Testis (tissue), 2 donors: ENCODE measurements at regions not wholly inside any gene's neighbourhood (a gene's known extent, or its start where the extent isn't known, plus 50 kb on each side); places are given as distances from the start of the nearest gene placed in this dataset.

Source experiments
- DNase-seq: peaks from one replicate; pipeline ENCODE4 v3.0.0-alpha.2; 2019
- H3K27ac ChIP-seq, 2 donors: fragments of 200-600 bp; sonication (generic); one replicate each; pipeline ENCODE4 v1.5.1; 2019
- H3K27me3 ChIP-seq: fragments of 200-600 bp; sonication (generic); one replicate; pipeline ENCODE4 v1.5.1; 2019
- H3K36me3 ChIP-seq: fragments of 200-600 bp; sonication (generic); one replicate; pipeline ENCODE4 v1.5.1; 2017; ENCODE audit warnings: low read depth; ENCODE audit errors: missing control alignments
- H3K4me1 ChIP-seq: fragments of 200-600 bp; sonication (generic); one replicate; pipeline ENCODE4 v1.5.1; 2019
- H3K4me3 ChIP-seq, 2 donors: fragments of 200-600 bp; sonication (generic); one replicate each; pipeline ENCODE4 v1.5.1; 2017 to 2019
- H3K9me3 ChIP-seq: fragments of 200-600 bp; sonication (generic); one replicate; pipeline ENCODE4 v1.5.1; 2017
- CTCF ChIP-seq, 3 experiments: fragments of 450-650 bp in 2 of 3; fragments of 200-600 bp in 1 of 3; sonication (generic) in 1 of 3; IDR thresholded peaks; one replicate each; pipeline ENCODE4 v1.5.1; 2016 to 2019; ENCODE audit warnings: antibody characterized with exemption in 3 of 3, mild to moderate bottlenecking in 2 of 3, moderate library complexity in 1 of 3
- POLR2A ChIP-seq: fragments of 450-650 bp; IDR thresholded peaks from one replicate; pipeline ENCODE4 v1.6.1; 2017; ENCODE audit warnings: antibody characterized with exemption, mild to moderate bottlenecking, moderate library complexity
- WGBS, 2 donors: methylation state at CpG; one replicate each; pipeline ENCODE4 v1.1.5; 2018; 5-methylcytosine and 5-hydroxymethylcytosine counted together
- intact Hi-C: fragments of 100-400 bp; cut with DNase I; formaldehyde crosslinking; loops from one replicate; pipeline ENCODE4 v1.15.1; 2023; ENCODE audit warnings: low total_unique reads

- intact Hi-C loops, result no loop called here
- no peak for TF ChIP-seq POLR2A
- TF ChIP-seq CTCF (IDR thresholded peaks at IDR 0.05), result no peak
- no peaks in the 10 kb centered on the region for H3K9me3 ChIP-seq
Measured at GRCh38 chr6:4575714-4576113, 200.5 kb upstream of the CDYL start.

DNA sequence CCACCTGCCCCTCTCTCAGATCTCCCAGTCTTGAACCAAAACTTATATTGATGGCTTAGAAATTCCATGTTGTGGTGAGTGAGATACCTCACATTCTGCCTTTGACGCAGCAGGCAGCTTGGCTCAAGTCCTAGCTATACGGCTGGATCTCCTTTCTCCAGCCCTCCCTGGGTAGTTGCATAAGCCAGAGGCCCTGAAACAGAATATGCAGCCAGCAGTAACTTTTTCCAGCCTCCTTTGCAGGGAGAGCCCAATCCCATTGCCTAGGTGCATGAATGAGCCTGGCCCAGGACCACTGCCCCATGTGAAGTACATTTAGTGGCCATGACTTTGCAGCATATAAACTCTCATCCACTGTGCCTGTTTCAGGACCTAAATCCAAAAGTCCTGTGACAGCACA, 202.2 kb upstream of the CDYL start:
- no peaks in the 10 kb centered on the region for H3K9me3 ChIP-seq
- 78 to 83% methylated on average over 2 of the region's 2 CpGs for WGBS, 2 donors
- H3K4me1 ChIP-seq, result no peaks in the 10 kb centered on the region
- H3K27ac ChIP-seq, result no peak overlapping the region
- H3K27me3 ChIP-seq, result no peaks in the 10 kb centered on the region
- no peaks in the 10 kb centered on the region for H3K36me3 ChIP-seq
- TF ChIP-seq POLR2A (no peak), CTCF (IDR thresholded peaks at IDR 0.05) (no peak)
- no peak overlapping the region for H3K4me3 ChIP-seq
- no peak for DNase-seq
- intact Hi-C loops, result no loop called here

More at GRCh38 chr6:4575714-4576113, 200.5 kb upstream of the CDYL start:
- Histone ChIP-seq H3K4me3 (no peak overlapping the region), H3K27me3 (no peaks in the 10 kb centered on the region), H3K36me3 (no peaks in the 10 kb centered on the region), H3K4me1 (no peaks in the 10 kb centered on the region), H3K27ac (no peak overlapping the region)
- no peak for DNase-seq
- 79 to 86% methylated on average over 5 of the region's 5 CpGs for WGBS, 2 donors

DNA sequence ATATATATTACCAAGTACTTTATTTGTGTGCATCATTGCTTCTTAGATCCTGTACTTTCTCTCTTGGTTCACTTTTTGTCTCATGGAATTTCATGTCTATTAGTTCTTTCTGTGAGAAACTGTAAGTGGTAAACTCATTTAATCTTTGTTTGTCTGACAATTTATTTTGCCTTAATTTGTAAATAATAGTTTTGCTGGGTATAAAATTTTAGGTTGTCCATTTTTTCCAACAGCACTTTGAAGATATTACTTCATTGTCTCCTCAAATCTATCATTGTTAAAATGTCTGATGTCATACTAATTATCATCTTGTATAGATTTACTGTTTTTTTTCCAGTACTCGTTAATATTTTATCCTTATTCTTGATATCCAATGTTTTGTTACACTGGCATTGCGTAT, 205.2 kb upstream of the CDYL start:
- Histone ChIP-seq H3K27ac (no peak overlapping the region), H3K4me1 (no peaks in the 10 kb centered on the region), H3K4me3 (no peak overlapping the region), H3K9me3 (no peaks in the 10 kb centered on the region), H3K36me3 (no peaks in the 10 kb centered on the region), H3K27me3 (no peaks in the 10 kb centered on the region)
- no peak for DNase-seq
- TF ChIP-seq CTCF (IDR thresholded peaks at IDR 0.05) (no peak), POLR2A (no peak)
- intact Hi-C loops, result no loop called here
- WGBS, 2 donors, result 93% methylated on average over 2 of the region's 2 CpGs

DNA sequence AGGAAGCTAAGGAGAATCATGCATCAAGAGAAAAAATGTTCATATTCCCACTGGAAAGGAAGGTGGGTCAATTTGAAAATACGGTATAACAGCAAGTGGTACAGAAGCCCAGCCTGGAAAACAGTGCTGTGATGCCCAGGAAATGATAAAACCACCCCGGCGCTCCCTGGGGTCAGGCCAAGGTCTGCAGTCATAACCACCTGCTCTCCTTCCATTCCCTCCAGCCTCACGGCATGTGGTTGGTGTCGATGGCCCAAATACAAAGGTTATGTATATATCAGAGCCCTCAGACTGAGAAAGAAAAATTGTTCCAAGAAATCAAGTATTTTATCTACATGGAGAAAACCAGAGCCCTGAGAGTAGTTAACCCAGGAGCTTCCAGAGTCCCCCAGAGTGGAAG, 208.1 kb upstream of the CDYL start:
- TF ChIP-seq POLR2A (no peak), CTCF (IDR thresholded peaks at IDR 0.05) (no peak)
- no peaks in the 10 kb centered on the region for H3K36me3 ChIP-seq
- no peaks in the 10 kb centered on the region for H3K27me3 ChIP-seq
- H3K4me3 ChIP-seq, result no peak overlapping the region
- no peak for DNase-seq
- no peaks in the 10 kb centered on the region for H3K4me1 ChIP-seq
- no peak overlapping the region for H3K27ac ChIP-seq
- intact Hi-C loops, result no loop called here
- H3K9me3 ChIP-seq, result no peaks in the 10 kb centered on the region
- WGBS, 2 donors, result 87 to 91% methylated on average over 5 of the region's 5 CpGs

- 77 to 85% methylated on average over 3 of the region's 3 CpGs for WGBS, 2 donors
- TF ChIP-seq CTCF (IDR thresholded peaks at IDR 0.05), result no peak
- TF ChIP-seq POLR2A, result no peak
- H3K36me3 ChIP-seq, result no peaks in the 10 kb centered on the region
- no peak overlapping the region for H3K4me3 ChIP-seq
- intact Hi-C loops, result no loop called here
- no peaks in the 10 kb centered on the region for H3K27me3 ChIP-seq
- no peak for DNase-seq
- no peaks in the 10 kb centered on the region for H3K9me3 ChIP-seq
- H3K4me1 ChIP-seq, result no peaks in the 10 kb centered on the region
- H3K27ac ChIP-seq, result no peak overlapping the region
Measured at GRCh38 chr6:4567141-4567540, 209.1 kb upstream of the CDYL start.
